ENCODE measurements at regions not wholly inside any gene's neighbourhood (a gene's known extent, or its start where the extent isn't known, plus 50 kb on each side); places are given as distances from the start of the nearest gene placed in this dataset.

- FAIRE-seq: no peak
Measured at GRCh38 chr10:106457522-106457921, 707.0 kb downstream of the SORCS1 start.

DNA sequence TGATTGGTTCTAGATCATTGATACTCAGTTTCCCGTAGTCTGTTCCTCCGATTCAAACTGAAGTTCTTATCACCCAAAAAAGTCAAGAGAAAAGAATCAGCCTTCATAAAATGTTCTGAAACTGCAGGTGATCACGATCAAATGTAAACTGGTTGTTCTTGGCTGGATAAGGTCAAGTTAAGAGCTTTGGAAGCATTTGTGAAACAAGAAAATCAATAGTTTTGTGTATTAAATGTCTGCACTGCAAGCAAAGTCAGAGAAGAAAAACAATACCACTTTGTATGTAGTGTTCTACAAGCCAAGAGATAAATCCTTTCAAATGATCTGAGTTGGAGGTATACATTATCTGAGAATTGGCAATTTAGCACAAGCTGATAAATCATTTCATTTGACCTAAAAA lies 710.3 kb downstream of the SORCS1 start:
- no peak for FAIRE-seq

DNA sequence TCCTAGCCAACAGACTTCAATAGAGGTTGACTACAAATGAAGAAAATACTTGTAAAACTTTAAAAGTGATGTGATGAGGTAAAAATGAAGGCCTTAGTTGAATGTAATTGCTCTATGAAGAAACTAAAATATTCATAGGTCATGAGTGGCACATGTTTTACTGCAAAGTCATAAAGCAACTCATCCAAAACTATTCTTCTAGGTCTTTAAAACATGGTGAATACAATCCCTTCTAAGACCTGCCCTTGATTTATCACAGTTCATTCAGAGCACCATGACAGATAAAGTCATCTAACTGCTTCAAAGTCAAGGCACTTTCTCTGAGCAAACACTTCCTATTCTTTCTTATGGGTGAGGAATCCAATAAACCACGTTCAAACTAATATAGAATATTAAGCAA lies 713.5 kb downstream of the SORCS1 start:
- no peak for FAIRE-seq

DNA sequence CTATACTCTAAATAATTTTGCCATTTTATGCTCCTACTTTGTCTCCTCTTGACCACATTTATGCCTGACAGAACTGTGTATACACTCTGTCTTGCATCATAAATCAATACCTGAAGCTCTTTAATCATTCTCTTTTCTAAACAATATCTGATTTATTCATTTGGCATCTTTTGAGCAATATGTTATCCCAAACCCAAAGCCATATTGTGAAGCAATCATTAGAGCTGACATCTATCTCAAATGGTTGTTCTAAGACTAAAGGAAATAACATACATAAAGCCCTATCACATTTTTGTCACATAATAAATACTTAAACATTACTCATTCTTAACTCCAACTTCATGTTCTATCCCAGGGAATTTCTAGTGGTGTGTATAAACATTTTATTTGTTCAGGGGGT lies 717.6 kb downstream of the SORCS1 start:
- no peak for FAIRE-seq

DNA sequence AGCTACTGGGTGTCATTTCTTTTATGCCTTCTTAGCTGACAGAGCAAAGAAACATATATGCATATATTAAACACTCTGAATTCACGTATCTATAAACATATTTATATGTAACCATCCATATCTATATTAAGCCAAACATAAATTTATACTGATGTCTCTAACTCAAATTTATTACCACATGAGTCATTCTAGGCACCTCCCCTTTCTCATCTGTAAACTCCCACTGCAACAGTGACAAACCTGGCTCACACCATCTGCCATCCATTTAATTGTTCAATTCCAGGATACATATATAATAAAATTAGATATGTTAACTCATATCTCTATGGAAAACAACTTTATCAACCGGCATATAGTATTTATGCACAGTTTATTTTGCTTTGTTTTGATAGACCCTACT lies 722.3 kb downstream of the SORCS1 start:
- FAIRE-seq: no peak

DNA sequence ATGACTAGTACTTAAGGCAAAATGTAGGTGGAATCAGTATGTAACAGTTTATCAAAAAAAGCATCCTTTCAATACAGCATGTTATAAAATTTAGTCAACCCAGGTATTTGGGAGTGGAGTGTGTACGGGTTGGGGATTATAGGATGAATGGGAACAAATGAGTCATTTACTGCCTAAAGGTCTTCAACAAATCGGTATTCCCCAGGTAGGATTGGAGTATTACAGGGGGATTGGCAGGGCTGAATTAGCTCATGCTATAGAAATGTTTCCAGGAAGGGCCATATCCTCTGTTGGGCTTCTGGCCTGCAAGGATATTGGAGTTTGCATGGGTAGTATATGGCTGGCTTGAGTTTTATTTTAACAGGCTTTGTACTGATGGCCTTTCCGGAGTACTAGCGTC lies 723.7 kb downstream of the SORCS1 start:
- FAIRE-seq: no peak

- no peak for FAIRE-seq
Measured at GRCh38 chr10:106440355-106440754, 724.2 kb downstream of the SORCS1 start.

DNA sequence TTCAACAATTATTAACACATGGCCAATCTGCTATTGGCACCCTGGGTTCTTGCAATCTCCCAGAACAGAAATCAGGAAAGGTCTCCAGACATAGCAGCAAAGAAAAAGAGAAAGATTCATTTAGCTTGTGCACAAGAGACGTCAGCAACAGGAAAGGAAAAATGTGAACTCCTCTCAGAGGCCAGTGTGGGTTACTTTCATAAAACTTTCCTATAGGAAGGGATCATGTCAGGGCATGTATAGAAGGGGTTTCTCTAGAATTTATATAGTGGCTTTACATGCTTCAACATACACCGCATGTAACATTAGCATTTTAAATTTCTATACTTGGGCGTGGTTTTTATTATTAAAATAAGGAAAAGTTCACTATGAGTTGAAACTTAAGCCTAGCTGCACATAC lies 725.1 kb downstream of the SORCS1 start:
- no peak for FAIRE-seq

DNA sequence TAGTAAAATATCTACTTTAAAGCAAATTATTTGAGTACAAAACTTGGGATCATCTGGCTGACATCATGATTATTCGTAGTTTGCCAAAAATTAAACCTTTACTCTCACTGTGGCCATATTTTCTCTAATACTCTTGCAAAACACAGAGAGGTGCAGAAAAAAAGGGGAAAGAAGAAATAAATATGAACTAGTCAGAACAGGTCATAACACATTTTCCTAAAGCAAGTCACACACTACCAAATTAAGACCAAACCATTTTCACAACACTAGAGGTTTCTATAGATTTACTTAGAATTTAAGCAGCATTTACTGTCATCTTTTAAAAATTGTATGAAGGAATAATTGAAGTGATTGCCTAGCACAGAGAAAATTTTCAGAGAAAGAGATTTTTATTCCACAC lies 726.1 kb downstream of the SORCS1 start:
- FAIRE-seq: no peak

DNA sequence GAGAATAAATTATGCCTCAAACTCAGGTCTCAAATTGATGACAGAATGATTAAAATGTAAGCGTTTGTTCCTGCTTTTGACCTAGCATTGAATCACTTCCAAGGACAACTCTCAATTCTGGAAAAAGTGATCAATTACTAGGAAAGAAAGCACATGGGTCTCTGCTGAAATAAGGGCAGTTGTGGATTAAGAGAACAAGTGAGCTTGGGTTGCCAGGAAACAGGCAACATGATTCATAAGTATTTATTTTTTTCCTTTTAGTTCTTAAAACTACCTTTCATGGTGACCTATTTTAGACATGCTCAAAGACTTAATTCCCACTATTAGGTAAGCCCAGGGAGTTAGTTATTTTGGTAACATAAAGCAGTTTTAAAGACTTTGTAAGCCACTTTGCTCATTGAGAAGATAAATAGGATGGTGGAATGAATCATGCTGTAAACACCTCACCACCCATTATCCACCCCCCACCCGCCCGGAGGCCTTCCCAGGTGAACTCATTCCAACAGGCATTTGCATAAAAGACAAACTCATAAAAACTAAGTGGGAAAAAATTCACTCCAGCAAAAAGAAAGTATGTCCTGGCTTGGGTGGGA lies 728.3 kb downstream of the SORCS1 start:
- no peak for FAIRE-seq

DNA sequence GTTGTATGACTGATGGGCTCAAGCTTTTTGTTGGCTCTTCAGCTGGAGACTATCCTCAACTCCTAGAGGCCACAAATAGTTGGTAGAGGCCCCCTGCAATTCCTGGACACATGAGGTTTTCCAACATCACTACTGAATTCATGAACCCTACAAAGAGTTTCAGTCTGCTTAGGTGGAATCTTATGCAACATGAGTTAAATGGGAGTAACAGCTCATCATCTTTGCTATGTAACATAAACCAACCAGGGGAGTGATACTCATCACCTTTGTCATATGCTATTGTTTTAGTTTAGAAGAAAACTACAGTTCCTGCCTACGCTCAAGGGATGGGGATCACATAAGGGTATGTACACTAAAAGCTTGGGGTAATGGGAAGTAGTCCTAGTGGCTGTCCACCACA lies 729.4 kb downstream of the SORCS1 start:
- no peak for FAIRE-seq

GRCh38 chr10:106424981-106425380 lies 739.5 kb downstream of the SORCS1 start:
- FAIRE-seq: no peak

- FAIRE-seq: no peak
Measured at GRCh38 chr10:106424054-106424453, 740.5 kb downstream of the SORCS1 start.

DNA sequence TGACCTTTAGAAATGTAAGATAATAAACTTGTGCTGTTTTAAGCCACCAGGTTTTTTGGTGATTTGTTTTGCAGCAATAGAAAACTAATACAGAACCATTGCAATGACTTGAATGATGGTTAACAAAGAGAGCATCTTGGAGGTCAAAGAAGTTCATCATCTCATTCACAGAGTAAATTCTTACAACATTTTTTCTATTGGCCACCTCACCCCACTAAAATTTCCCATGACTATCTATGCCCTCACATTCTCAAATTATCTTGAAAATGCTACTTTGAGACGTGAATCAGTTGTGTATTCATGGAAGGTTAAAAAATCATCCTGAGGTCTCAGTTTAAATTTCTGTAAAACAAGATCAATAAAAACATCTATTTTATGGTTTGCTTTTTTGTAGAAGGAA lies 754.2 kb downstream of the SORCS1 start:
- no peak for FAIRE-seq

DNA sequence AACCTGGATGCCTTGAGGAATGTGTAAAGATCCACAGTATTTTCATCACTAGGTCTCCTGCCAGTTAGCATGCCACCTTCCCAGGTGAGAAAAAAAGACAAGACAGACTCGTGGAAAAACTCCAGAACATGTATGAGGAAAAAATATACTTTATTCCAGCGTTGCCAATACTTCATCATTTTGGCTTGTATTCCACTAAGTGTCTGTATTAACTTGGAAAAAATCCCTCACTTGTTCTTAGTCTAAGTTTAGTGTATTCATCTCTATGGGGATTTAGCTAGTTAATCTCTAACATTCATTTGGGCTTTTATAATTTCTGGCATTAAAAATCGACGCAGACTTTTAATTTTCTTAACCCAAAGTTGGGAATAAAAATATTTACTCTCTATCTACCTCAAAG lies 759.4 kb downstream of the SORCS1 start:
- no peak for FAIRE-seq

- FAIRE-seq: no peak
Measured at GRCh38 chr10:106402458-106402857, 762.0 kb downstream of the SORCS1 start.

- FAIRE-seq: no peak
Measured at GRCh38 chr10:106401967-106402366, 762.5 kb downstream of the SORCS1 start.

- no peak for FAIRE-seq
Measured at GRCh38 chr10:106401161-106401560, 763.3 kb downstream of the SORCS1 start.

- no peak for FAIRE-seq
Measured at GRCh38 chr10:106399112-106399511, 765.4 kb downstream of the SORCS1 start.

DNA sequence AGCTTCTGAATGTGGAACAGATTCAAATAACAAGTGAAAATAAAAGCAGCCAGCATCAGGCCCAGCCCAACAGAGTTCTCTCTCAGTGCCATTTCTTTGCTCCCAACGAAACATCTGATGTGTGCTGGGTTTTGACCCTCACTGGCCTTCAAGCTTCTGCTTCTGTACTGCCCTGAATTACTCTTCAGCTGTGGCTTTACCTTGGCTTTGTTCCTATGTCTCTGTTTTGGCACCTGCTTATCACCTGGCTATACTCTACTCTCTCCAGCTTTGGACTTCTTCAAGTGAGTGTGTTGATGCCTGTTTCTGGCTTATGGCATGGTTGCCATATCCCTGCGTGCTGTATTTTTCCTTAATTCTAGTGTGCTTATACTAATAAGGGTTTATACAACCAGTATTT lies 768.3 kb downstream of the SORCS1 start:
- FAIRE-seq: no peak

- no peak for FAIRE-seq
Measured at GRCh38 chr10:106395041-106395749, 769.3 kb downstream of the SORCS1 start.

GRCh38 chr10:106392778-106393177 lies 771.7 kb downstream of the SORCS1 start:
- no peak for FAIRE-seq

DNA sequence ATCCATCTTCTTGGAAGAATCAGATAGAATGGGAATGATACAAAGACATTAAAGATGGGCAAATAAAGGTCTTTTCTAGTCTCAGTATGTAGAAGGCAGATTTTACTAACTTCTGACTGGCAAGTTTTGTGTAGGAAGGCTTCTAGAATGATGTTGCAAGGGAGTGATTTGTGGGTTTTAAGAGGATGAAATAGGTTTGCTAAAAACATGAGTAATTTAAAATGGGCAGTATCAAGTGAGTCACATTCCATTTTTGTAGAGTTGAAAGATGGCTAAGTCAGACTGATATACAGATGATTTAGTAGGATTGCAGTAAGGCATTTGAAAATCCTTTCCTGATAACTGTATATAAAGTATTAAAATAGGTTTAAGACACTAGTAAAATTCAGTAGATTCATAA lies 777.4 kb downstream of the SORCS1 start:
- no peak for FAIRE-seq

DNA sequence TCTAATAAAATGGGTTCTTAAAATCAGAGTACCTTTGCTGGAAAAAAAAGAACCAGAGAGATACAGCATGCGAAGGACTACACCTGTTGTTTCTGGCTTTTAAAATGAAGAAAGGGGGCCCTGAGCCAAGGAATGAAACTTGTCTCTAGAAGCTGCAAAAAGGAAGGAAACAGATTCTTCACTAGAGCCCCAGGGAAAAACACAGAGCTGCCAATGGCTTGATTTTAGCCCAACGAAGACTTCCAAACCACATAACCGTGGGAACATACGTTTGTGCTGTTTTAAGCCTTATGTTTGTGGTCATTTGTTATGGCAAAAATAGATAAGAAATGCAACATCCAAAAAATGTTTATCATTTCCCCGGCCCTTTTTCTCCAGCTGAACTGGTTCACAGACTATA lies 780.0 kb downstream of the SORCS1 start:
- FAIRE-seq: no peak

DNA sequence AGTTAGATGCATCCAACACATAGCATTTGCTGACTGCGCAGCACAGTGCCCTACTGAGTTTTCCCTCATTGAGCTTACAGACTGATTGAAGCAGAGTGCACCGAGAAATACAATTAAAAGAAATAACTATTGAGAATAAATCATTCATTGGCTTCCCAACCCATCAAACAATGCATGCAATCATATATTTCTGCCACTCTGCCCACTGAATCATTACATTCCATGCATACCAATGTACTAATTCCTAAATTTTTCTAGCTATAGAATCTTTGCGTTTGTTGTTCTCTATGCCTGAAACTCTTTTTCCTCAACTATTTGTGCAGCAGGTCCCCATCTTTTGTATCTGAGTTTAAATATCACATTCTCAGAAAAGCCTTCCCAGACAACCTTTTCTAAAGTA lies 783.8 kb downstream of the SORCS1 start:
- no peak for FAIRE-seq
